ACC112 (cell line): ENCODE measurements at regions not wholly inside any gene's neighbourhood (a gene's known extent, or its start where the extent isn't known, plus 50 kb on each side); places are given as distances from the start of the nearest gene placed in this dataset.

Experiments
- H2AFZ ChIP-seq: fragments of 200-600 bp; sonication (generic); one replicate; pipeline ENCODE4 v1.6.0; 2017; ENCODE audit warnings: antibody characterized with exemption, low read length; ENCODE audit not compliant: unreplicated experiment
- H3K27ac ChIP-seq: fragments of 200-600 bp; sonication (generic); 2 replicates; pipeline ENCODE4 v1.5.1; 2014; ENCODE audit warnings: low read depth, mild to moderate bottlenecking, antibody characterized with exemption, low read length, moderate library complexity
- H3K27me3 ChIP-seq: fragments of 200-600 bp; sonication (generic); 2 replicates; pipeline ENCODE4 v1.6.1; 2014; ENCODE audit warnings: mild to moderate bottlenecking, antibody characterized with exemption, low read length, moderate library complexity, mixed read lengths; ENCODE audit not compliant: insufficient read depth
- H3K36me3 ChIP-seq: fragments of 200-600 bp; sonication (generic); 2 replicates; pipeline ENCODE4 v1.6.1; 2016; ENCODE audit warnings: mild to moderate bottlenecking, antibody characterized with exemption, low read length, moderate library complexity, mixed read lengths; ENCODE audit not compliant: insufficient read depth
- H3K4me1 ChIP-seq: fragments of 200-600 bp; sonication (generic); one replicate; pipeline ENCODE4 v1.6.1; 2016; ENCODE audit warnings: low read length, mixed read lengths; ENCODE audit not compliant: insufficient read depth, unreplicated experiment, control insufficient read depth
- H3K4me3 ChIP-seq: fragments of 200-600 bp; sonication (generic); 2 replicates; pipeline ENCODE4 v1.5.1; 2014; ENCODE audit warnings: mild to moderate bottlenecking, low read depth, low read length
- H3K79me2 ChIP-seq: fragments of 200-600 bp; sonication (generic); one replicate; pipeline ENCODE4 v1.6.0; 2016; ENCODE audit warnings: low read length; ENCODE audit not compliant: control insufficient read depth, unreplicated experiment, insufficient read depth

DNA sequence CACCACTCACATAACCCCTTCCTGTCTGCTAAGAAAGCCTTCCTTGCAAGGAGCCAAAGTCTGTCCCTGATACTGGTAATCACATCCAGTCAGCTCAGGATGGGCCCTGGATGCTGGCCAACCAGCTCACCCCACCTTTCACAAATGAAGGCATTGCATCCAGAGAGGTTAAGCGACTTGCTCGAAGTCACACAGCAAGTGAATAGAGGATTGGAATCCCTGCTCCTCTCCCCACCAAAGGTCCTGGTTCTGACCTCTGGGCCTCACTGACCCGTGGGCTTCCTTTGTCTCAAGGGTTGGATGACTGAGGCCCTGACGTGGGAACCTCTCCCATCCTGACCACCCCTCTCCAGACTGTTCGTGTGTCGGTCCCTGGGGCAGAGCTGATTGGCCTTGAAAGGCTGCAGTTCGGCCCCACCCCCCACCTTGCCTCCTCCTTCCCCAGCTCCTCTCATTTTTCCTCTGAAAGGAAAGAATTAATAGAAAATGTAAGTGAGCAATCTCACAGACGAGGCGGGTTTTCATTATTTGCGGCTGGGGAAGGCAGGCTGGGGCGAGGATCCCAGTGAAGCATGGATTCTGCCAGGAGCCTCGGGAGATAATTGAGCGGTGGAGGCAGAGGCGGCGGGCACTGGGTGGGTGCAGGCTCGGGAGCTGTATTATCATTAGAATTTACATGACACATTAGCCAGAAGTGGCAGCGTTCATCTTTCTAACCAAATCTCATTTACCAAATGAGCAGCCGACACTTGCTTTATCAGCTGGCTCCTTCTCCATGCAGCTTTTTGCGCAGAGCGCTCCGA lies 101.5 kb upstream of the CSF3R start:
- Histone ChIP-seq H3K4me3 (no peak overlapping the region), H2AFZ (no peak overlapping the region), H3K27me3 (peaks cover 85% of the 10 kb centered on the region), H3K36me3 (no peaks in the 10 kb centered on the region), H3K27ac (no peak overlapping the region), H3K79me2 (no peaks in the 10 kb centered on the region), H3K4me1 (no peaks in the 10 kb centered on the region)

DNA sequence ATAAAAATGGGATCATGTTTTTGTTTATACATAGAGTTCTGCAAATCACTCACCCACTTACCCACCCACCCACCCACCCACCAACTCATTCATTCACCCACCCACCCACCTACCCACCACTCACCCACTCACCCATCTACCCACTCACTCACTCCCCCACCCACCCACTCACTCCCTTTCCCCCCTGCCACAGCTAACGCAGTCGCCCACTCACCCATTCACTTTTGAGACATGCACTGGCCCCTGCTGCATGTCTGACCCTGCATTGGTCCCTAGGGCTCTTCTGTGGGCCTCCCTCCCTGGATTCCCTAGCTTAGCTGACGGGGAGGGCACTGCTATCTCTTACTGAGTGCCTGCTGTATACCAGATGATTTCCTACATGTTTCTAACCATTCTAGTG lies 100.4 kb upstream of the CSF3R start:
- no peak overlapping the region for H3K27ac ChIP-seq
- no peak overlapping the region for H2AFZ ChIP-seq
- H3K27me3 ChIP-seq: peaks cover 84% of the 10 kb centered on the region
- no peak overlapping the region for H3K4me3 ChIP-seq
- no peaks in the 10 kb centered on the region for H3K36me3 ChIP-seq
- no peaks in the 10 kb centered on the region for H3K4me1 ChIP-seq
- no peaks in the 10 kb centered on the region for H3K79me2 ChIP-seq

DNA sequence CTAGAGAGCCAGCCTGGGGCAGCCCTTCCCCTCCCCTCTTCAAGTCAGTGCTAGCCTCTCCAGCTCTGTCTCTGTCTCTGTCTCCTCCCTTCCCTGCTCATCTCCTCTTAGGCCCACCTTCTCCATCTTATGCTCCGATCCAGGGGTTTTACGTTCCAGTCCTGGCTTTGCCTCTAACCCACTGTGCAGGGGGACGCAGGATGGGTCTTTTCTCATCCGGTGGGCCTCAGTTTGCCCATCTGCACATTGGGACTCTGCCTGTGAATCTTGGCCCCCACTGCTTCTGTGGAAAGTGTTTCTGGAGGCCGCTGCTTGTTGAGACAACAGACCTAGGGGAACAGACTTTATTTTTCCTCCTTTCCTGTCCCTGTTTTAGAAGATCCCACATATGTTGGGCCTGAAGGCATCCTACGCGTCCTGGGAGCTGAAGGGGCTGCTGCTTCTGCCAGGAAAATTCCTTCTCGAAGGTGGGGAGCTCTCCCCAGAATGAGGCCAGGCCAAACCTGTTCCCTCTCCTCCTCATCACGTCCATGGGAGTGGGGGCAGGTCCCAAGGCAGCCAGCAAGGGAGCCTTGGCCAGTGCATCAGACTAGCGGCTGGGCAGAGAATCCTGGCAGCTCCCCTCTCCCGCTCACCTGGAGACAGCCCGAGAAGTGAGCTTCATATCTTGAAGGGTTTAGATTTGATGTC lies 99.5 kb upstream of the CSF3R start:
- Histone ChIP-seq H3K27me3 (peaks cover 78% of the 10 kb centered on the region), H3K27ac (no peak overlapping the region), H3K4me3 (no peak overlapping the region), H3K79me2 (no peaks in the 10 kb centered on the region), H3K36me3 (no peaks in the 10 kb centered on the region), H3K4me1 (no peaks in the 10 kb centered on the region), H2AFZ (no peak overlapping the region)

DNA sequence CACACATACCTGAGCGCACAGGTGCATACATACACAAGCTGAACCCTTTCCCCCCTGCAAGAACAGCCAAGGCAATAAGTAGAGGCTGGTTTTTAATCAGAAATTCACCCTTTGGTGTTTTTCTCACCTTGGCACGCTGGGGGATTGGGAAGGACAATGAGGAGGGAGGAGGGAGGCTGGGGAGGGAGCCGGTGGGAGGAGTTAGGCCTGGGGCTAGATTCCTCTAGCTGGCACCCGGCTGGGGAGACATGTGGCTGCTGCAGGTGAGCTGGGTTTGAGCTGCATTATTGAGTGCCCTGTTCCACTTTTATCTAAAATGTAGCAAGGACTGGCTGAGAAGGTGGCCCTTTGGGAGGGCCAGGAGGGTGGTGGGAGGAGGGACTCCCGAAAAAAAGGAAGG lies 97.8 kb upstream of the CSF3R start:
- Histone ChIP-seq H3K79me2 (no peaks in the 10 kb centered on the region), H3K27me3 (peaks cover 64% of the 10 kb centered on the region), H3K4me1 (no peaks in the 10 kb centered on the region), H3K36me3 (no peaks in the 10 kb centered on the region), H3K4me3 (no peak overlapping the region), H2AFZ (no peak overlapping the region), H3K27ac (no peak overlapping the region)

DNA sequence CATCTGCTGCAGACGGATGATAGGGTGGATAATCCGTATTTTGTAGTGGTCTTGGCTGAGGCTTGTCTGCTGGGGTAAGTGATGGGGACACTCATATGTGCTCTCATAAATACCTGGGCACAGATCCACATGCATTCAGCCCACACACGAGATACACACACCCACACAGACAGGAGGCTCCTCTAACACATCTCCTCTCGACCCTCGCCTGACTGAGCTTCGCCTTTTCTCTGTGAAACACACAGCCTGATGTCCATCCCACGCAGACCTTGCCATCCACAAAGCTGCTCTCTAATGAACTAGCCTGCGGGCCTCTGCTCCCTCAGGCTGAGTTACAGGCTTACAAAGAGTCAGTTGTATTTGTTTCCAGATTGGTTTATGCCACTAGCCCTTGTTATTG lies 96.3 kb upstream of the CSF3R start:
- Histone ChIP-seq H3K79me2 (no peaks in the 10 kb centered on the region), H3K27me3 (peaks cover 63% of the 10 kb centered on the region), H3K4me1 (no peaks in the 10 kb centered on the region), H2AFZ (no peak overlapping the region), H3K36me3 (no peaks in the 10 kb centered on the region), H3K27ac (no peak overlapping the region), H3K4me3 (no peak overlapping the region)

DNA sequence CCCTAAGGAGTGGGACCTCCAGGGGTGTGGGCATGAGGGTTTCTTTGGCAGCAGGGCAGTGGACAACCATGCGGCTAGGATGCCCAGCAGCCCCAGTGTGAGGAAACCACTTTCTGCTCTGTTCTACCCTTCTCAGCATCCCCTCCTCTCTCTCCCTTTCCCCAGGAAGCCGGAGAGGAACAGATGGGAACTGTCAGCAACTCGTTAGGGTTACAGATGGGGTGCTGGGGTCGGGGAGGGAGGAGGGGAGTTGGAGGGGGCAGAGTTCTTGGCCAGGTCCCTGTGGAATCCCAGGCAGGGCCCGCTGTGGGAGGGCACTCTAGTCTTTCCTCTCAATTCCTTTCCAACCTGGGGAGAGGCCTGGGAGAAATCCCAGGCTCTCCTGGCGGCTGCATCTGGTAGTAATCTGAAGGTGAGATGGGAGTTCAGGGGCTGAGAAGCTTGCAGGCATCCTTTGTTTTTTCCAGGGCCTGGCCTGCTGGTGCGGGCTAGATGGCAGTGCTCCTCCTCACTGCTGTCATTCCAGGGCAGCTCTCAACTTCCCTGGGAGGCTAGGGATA lies 93.9 kb upstream of the CSF3R start:
- Histone ChIP-seq H3K27me3 (peaks cover 65% of the 10 kb centered on the region), H3K4me1 (no peaks in the 10 kb centered on the region), H2AFZ (no peak overlapping the region), H3K36me3 (no peaks in the 10 kb centered on the region), H3K4me3 (no peak overlapping the region), H3K27ac (no peak overlapping the region), H3K79me2 (no peaks in the 10 kb centered on the region)

DNA sequence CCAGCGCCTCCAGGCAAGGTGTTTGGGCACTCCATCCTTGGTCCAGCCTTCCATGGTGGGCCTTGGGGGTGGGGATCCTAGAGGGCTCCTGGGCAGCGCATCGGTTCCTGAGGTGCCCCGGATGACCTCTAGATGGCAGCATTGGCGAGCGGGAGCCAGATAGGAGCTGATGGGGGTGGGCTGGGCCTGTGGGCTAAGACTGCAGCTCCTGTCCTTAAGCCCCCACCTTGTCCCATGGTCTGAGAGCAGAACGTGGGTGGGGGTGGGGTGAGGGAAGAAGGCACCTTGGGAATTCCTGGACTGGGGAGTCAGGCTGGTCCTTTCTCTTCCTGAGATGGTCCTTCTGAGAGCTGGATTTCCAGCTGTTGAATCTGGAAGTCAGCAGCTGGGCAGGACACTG lies 93.4 kb upstream of the CSF3R start:
- Histone ChIP-seq H3K27ac (no peak overlapping the region), H3K79me2 (no peaks in the 10 kb centered on the region), H3K4me3 (no peak overlapping the region), H3K27me3 (peaks cover 60% of the 10 kb centered on the region), H3K4me1 (no peaks in the 10 kb centered on the region), H2AFZ (no peak overlapping the region), H3K36me3 (no peaks in the 10 kb centered on the region)

DNA sequence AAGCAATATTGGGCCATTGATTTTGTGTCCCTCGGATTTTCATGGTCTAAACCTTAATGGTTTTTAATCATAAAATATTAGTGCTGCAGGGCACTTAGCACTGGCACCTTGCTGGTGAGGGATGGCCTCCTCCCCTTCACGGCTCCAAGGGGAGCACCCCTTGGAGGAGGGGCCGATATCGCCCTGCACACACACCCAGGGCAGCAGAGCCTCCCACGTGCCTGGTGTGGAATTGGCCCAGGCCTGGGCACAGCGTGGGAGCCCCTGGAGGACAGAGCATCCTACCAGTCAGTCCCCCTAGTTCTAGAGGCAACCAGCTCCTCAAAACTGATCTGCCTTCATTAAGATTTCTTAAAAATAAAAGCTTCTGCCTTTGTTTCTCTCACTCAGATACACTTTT lies 90.7 kb upstream of the CSF3R start:
- H3K4me1 ChIP-seq: no peaks in the 10 kb centered on the region
- no peak overlapping the region for H3K27ac ChIP-seq
- H2AFZ ChIP-seq: no peak overlapping the region
- H3K36me3 ChIP-seq: no peaks in the 10 kb centered on the region
- H3K79me2 ChIP-seq: no peaks in the 10 kb centered on the region
- H3K27me3 ChIP-seq: peaks cover 55% of the 10 kb centered on the region
- no peak overlapping the region for H3K4me3 ChIP-seq

DNA sequence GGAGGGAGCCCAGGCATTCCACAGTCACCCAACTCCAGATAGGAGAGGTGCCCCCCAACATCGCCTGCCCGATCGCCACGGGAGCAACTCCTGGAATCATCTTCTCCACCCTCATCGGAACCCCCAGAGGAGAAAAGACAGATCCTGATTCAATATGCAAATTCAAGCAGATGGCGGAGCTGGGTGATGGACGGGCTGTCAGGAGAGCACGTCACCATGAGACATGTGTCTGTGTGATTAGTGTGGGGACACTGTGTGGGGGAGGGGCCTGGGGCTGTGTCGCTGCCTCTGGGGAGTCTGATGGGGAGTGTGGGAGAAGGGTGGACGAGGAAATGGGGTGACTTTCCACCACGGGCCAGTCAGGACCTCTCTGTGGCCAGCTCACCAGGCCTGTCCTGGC lies 90.2 kb upstream of the CSF3R start:
- Histone ChIP-seq H3K4me1 (no peaks in the 10 kb centered on the region), H3K27ac (no peak overlapping the region), H3K27me3 (peaks cover 50% of the 10 kb centered on the region), H3K79me2 (no peaks in the 10 kb centered on the region), H3K36me3 (no peaks in the 10 kb centered on the region), H3K4me3 (no peak overlapping the region), H2AFZ (no peak overlapping the region)

DNA sequence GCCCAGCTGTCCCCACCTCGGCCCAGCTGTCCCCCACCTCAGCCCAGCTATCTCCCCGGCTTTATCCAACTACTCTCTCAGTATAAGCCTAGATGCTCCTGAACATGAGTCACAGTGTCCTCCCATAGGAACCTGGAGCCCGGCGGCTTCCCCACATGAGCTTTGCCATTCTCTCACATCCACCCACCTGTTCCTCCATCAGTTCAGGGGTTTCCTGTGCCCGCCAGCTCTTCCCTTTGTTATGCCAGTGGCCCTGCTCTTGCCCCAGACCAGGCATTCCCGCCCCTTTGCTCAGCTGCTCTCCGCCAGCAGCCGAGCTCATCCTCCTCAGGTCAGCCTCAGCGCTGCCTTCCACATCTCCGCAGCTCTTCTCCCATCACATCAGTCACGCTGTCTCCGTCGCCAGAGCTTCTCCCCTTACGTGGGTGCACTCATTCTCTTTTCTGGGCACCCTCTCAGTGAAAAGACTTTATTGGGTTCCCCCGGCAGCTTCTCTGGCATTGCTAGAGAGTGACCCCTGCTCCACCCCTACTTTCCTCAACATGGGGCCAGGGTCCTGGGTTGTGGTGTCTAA lies 89.5 kb upstream of the CSF3R start:
- no peak overlapping the region for H3K4me3 ChIP-seq
- no peaks in the 10 kb centered on the region for H3K4me1 ChIP-seq
- no peaks in the 10 kb centered on the region for H3K79me2 ChIP-seq
- H2AFZ ChIP-seq: no peak overlapping the region
- H3K36me3 ChIP-seq: no peaks in the 10 kb centered on the region
- H3K27ac ChIP-seq: no peak overlapping the region
- H3K27me3 ChIP-seq: peaks cover 53% of the 10 kb centered on the region
